ENCODE measurements at regions not wholly inside any gene's neighbourhood (a gene's known extent, or its start where the extent isn't known, plus 50 kb on each side); places are given as distances from the start of the nearest gene placed in this dataset.

- H3K4me2 ChIP-seq (replicated peaks; ENCODE audit: low read depth, low read length, poor library complexity, severe bottlenecking): no peak overlapping the region
- DNase-seq: no peak
- no peak for ATAC-seq (ENCODE audit: low read depth)
- ChIA-PET CTCF (no interaction called here), POLR2A (no interaction called here)
- no peak overlapping the region for H3K27ac Mint-ChIP-seq
- no peak overlapping the region for H3K4me3 ChIP-seq (ENCODE audit: control extremely low read depth in 1 of 5, extremely low read depth in 1 of 5, insufficient read depth in 1 of 5, low read depth in 2 of 5, low read length in 4 of 5)
- H3K4me1 ChIP-seq (ENCODE audit: control insufficient read depth in 2 of 2, insufficient read depth in 2 of 2, low read length in 2 of 2): no peaks in the 10 kb centered on the region
- H3K9ac ChIP-seq (ENCODE audit: low read length): no peak overlapping the region
- intact Hi-C loops (cut with micrococcal nuclease): no loop called here
- no peak overlapping the region for H2AFZ ChIP-seq (ENCODE audit: insufficient read depth, low read depth, low read length, poor library complexity, severe bottlenecking)
- no peak overlapping the region for H3K4me3 Mint-ChIP-seq
- no peaks in the 10 kb centered on the region for H3K27me3 ChIP-seq (replicated peaks in 1 of 4; ENCODE audit: control extremely low read depth in 1 of 4, control insufficient read depth in 3 of 4, insufficient read depth in 4 of 4, low read length in 3 of 4)
- no peaks in the 10 kb centered on the region for H3K4me1 Mint-ChIP-seq
- no peak overlapping the region for H3K27ac ChIP-seq (ENCODE audit: low read length in 2 of 2)
- no peak for TF ChIP-seq EZH2 (IDR thresholded peaks at IDR 0.05; ENCODE audit: borderline replicate concordance, insufficient read depth, low read depth, low read length, poor library complexity, severe bottlenecking)
- TF ChIP-seq CTCF (IDR thresholded peaks at IDR 0.05): no peak
- H3K79me2 ChIP-seq (ENCODE audit: control insufficient read depth, insufficient read depth, low read length): no peaks in the 10 kb centered on the region
- H3K9me3 Mint-ChIP-seq (ENCODE audit: insufficient read depth): no peaks in the 10 kb centered on the region
- no peaks in the 10 kb centered on the region for H3K36me3 ChIP-seq (replicated peaks in 1 of 2; ENCODE audit: control extremely low read depth in 1 of 2, control insufficient read depth in 1 of 2, extremely low read depth in 1 of 2, insufficient read depth in 2 of 2, low read length in 1 of 2)
- WGBS (ENCODE audit: insufficient coverage): no CpG with 5 or more reads among the region's 5 CpGs
- no peaks in the 10 kb centered on the region for H4K20me1 ChIP-seq (ENCODE audit: control insufficient read depth, insufficient read depth, low read length, poor library complexity, severe bottlenecking)
- no peaks in the 10 kb centered on the region for H3K9me3 ChIP-seq (ENCODE audit: control extremely low read depth in 1 of 3, control insufficient read depth in 2 of 3, insufficient read depth in 1 of 3, low read length in 2 of 3)
- H3K27me3 Mint-ChIP-seq: peaks cover 11% of the 10 kb centered on the region
These were observed 181.1 kb upstream of the WWC1 start for GRCh38 chr5:168110384-168110783.

GRCh38 chr5:168110870-168111832 lies 180.3 kb upstream of the WWC1 start:
- Histone ChIP-seq H3K4me2 (replicated peaks; ENCODE audit: low read depth, low read length, poor library complexity, severe bottlenecking) (no peak overlapping the region), H3K4me3 (ENCODE audit: control extremely low read depth in 1 of 5, extremely low read depth in 1 of 5, insufficient read depth in 1 of 5, low read depth in 2 of 5, low read length in 4 of 5) (no peak overlapping the region), H3K4me1 (ENCODE audit: control insufficient read depth in 2 of 2, insufficient read depth in 2 of 2, low read length in 2 of 2) (no peaks in the 10 kb centered on the region), H3K27ac (ENCODE audit: low read length in 2 of 2) (no peak overlapping the region), H3K27me3 (replicated peaks in 1 of 4; ENCODE audit: control extremely low read depth in 1 of 4, control insufficient read depth in 3 of 4, insufficient read depth in 4 of 4, low read length in 3 of 4) (no peaks in the 10 kb centered on the region), H2AFZ (ENCODE audit: insufficient read depth, low read depth, low read length, poor library complexity, severe bottlenecking) (no peak overlapping the region), H3K36me3 (replicated peaks in 1 of 2; ENCODE audit: control extremely low read depth in 1 of 2, control insufficient read depth in 1 of 2, extremely low read depth in 1 of 2, insufficient read depth in 2 of 2, low read length in 1 of 2) (no peaks in the 10 kb centered on the region), H3K79me2 (ENCODE audit: control insufficient read depth, insufficient read depth, low read length) (no peaks in the 10 kb centered on the region), H3K9ac (ENCODE audit: low read length) (no peak overlapping the region), H4K20me1 (ENCODE audit: control insufficient read depth, insufficient read depth, low read length, poor library complexity, severe bottlenecking) (no peaks in the 10 kb centered on the region), H3K9me3 (ENCODE audit: control extremely low read depth in 1 of 3, control insufficient read depth in 2 of 3, insufficient read depth in 1 of 3, low read length in 2 of 3) (no peaks in the 10 kb centered on the region)
- TF ChIP-seq EZH2 (IDR thresholded peaks at IDR 0.05; ENCODE audit: borderline replicate concordance, insufficient read depth, low read depth, low read length, poor library complexity, severe bottlenecking): no peak
- no peak for TF ChIP-seq CTCF (IDR thresholded peaks at IDR 0.05)
- H3K27ac Mint-ChIP-seq: no peak overlapping the region
- ATAC-seq (ENCODE audit: low read depth) (no peak), DNase-seq (no peak)
- intact Hi-C loops (cut with micrococcal nuclease): no loop called here
- ChIA-PET CTCF (no interaction called here), POLR2A (no interaction called here)
- H3K27me3 Mint-ChIP-seq: peaks cover 9% of the 10 kb centered on the region
- H3K4me3 Mint-ChIP-seq: no peak overlapping the region
- no peaks in the 10 kb centered on the region for H3K9me3 Mint-ChIP-seq (ENCODE audit: insufficient read depth)
- H3K4me1 Mint-ChIP-seq: no peaks in the 10 kb centered on the region
- WGBS (ENCODE audit: insufficient coverage): 46% methylated on average over 10 of the region's 14 CpGs
